GM06990 (cell line): ENCODE measurements at regions not wholly inside any gene's neighbourhood (a gene's known extent, or its start where the extent isn't known, plus 50 kb on each side); places are given as distances from the start of the nearest gene placed in this dataset.

Experiments used
- DNase-seq: peaks from one replicate; pipeline ENCODE4 v3.0.0-alpha.2; 2011; ENCODE audit not compliant: insufficient read length; ENCODE audit errors: extremely low read depth
- H3K27me3 ChIP-seq: replicated peaks from 2 replicates; pipeline ENCODE4 v1.6.0; 2011; ENCODE audit warnings: low read length; ENCODE audit not compliant: control insufficient read depth, insufficient read depth
- H3K36me3 ChIP-seq: 2 replicates; pipeline ENCODE4 v1.5.1; 2011; ENCODE audit warnings: low read length; ENCODE audit not compliant: control insufficient read depth, insufficient read depth
- H3K4me3 ChIP-seq: replicated peaks from 2 replicates; pipeline ENCODE4 v1.5.1; 2011; ENCODE audit warnings: low read depth, mild to moderate bottlenecking, control low read depth, low read length
- TF ChIP-seq, protein P1 (sequence below): IDR thresholded peaks from 2 replicates; pipeline ENCODE4 v1.5.1; 2011; ENCODE audit warnings: low read length, control low read depth, mild to moderate bottlenecking, inconsistent platforms; ENCODE audit not compliant: insufficient read depth, poor library complexity, severe bottlenecking

DNA sequence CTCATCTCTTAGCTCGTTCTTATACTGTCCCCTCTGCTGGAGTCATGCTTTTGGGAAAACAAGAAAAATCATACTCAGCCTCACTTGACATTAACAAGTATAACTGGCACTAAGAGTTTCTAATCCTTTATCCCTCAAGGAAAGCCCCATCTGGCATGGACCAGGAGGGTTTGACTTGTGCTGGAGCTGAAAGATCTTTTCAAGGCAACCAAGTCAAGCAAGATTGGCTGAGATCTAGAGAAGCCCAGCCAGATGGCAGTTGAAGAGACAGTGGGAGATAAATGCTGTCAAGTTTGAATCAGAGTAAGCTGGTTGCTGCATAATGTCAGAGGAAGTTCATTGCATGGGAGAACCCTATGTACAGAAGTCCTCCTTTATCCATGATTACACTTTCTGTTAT is 336.5 kb upstream of the LRP1B start:
- no peak for DNase-seq
- H3K36me3 ChIP-seq, result no peaks in the 10 kb centered on the region
- TF ChIP-seq, protein P1, sequence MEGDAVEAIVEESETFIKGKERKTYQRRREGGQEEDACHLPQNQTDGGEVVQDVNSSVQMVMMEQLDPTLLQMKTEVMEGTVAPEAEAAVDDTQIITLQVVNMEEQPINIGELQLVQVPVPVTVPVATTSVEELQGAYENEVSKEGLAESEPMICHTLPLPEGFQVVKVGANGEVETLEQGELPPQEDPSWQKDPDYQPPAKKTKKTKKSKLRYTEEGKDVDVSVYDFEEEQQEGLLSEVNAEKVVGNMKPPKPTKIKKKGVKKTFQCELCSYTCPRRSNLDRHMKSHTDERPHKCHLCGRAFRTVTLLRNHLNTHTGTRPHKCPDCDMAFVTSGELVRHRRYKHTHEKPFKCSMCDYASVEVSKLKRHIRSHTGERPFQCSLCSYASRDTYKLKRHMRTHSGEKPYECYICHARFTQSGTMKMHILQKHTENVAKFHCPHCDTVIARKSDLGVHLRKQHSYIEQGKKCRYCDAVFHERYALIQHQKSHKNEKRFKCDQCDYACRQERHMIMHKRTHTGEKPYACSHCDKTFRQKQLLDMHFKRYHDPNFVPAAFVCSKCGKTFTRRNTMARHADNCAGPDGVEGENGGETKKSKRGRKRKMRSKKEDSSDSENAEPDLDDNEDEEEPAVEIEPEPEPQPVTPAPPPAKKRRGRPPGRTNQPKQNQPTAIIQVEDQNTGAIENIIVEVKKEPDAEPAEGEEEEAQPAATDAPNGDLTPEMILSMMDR, result no peak
- no peak overlapping the region for H3K4me3 ChIP-seq
- no peaks in the 10 kb centered on the region for H3K27me3 ChIP-seq

DNA sequence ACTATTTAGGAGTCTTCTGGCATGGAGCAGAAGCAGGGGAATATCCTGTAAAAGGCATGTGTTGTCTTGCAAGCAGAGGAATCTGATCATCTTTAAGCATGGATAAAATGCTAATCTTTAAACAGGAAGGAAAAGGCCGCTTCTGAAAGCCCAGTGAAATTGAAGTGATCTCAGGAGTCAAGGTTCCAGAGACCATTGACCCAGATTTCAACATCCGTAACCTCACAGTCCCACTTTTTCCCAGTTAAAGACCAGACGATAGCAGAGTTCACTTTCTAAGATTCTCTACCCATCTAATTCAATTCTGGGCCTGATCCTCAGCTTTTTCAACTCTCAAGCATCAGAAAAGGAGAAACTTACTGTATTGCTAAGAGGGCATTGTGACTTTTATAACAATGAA is 332.2 kb upstream of the LRP1B start:
- TF ChIP-seq, protein P1, result no peak
- DNase-seq, result no peak

DNA sequence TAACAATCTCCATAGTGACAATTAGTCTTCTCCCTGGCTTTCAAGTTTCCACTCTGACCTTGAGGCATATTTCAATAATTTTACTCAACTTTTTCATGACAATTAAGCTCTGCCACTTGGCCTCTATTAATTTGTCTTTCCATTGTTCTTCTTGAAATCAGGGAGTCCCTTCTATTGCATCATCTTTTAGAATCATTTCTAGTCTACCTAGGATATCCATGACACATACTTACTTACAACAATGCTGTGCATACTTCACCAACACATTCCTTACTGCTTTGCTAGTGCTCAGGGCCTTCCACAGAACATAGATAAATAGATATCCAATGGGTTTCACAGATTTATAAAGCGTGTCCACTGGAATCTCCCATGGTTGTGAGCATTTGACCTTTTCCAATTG is 331.5 kb upstream of the LRP1B start:
- TF ChIP-seq, protein P1, result no peak
- Histone ChIP-seq H3K27me3 (no peaks in the 10 kb centered on the region), H3K4me3 (no peak overlapping the region), H3K36me3 (no peaks in the 10 kb centered on the region)
- DNase-seq, result no peak

More for the DNA sequence above, 332.2 kb upstream of the LRP1B start:
- Histone ChIP-seq H3K27me3 (no peaks in the 10 kb centered on the region), H3K36me3 (no peaks in the 10 kb centered on the region), H3K4me3 (no peak overlapping the region)

DNA sequence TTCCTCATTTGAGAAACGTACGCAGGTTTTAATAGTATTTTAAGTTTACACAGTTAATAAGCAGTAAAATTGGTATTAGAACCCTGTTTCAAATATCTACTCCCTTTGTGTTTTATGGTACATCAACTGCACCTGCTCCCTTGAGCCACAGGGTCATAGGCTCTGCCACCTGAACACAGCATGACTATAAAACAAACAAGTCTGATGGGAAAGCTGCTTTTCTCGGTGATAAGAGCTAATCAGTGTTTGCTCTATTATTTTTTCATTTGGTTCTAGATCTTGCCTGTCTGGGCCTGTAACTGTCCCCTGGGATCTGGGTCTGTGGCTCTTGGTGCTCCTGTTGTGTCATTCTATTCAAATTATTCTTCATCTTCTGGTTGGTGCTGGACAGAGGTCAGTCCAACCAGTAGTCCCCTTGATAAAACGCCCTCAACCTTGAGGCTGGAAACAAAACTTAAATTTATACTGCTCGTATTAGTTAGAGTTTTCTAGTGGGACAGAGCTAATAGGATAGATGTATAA is 314.8 kb upstream of the LRP1B start:
- DNase-seq, result no peak
- no peak overlapping the region for H3K4me3 ChIP-seq
- TF ChIP-seq, protein P1, result no peak

DNA sequence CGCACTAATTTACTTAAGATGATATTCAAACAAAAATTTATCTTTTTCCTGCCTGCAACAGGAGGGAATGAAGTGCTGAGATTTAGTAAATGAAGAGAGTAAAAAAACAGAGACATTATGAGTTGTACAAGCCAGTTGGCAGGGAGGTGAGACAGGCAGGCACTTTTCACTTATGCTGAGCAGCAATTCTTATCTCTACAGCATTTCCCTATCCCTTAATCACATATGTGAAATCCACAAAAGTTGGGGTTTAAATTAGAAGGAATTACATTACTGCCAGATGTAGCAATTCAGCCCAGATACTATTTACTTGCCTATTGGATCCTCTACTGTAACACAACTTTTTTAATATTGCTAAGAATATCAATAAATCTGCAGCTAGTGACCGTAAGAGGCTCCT is 314.2 kb upstream of the LRP1B start:
- H3K36me3 ChIP-seq, result no peaks in the 10 kb centered on the region
- no peaks in the 10 kb centered on the region for H3K27me3 ChIP-seq
- DNase-seq, result no peak
- H3K4me3 ChIP-seq, result no peak overlapping the region
- TF ChIP-seq, protein P1, result no peak

More for the DNA sequence above, 314.8 kb upstream of the LRP1B start:
- no peaks in the 10 kb centered on the region for H3K36me3 ChIP-seq
- H3K27me3 ChIP-seq, result no peaks in the 10 kb centered on the region

DNA sequence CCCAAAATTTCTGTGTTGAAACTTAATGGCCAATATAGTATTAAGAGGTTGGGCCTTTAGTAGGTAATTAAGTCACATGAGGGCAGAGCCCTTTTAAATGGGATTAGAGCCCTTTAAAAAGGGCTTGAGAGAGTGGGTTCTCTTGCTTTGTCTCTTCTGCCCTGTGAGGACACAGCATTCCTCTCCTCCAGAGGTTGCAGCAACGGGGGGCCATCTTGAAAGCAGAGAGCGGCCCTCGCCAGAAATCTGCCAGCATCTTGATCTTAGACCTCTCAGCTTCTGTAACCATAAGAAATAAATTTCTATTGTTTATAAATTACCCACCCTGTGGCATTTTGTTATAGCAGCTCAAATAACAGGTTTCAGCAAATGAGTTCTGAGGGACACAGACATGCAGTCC is 305.0 kb upstream of the LRP1B start:
- DNase-seq, result no peak
- TF ChIP-seq, protein P1, result no peak

More for the DNA sequence above, 305.0 kb upstream of the LRP1B start:
- no peaks in the 10 kb centered on the region for H3K27me3 ChIP-seq
- no peak overlapping the region for H3K4me3 ChIP-seq
- H3K36me3 ChIP-seq, result no peaks in the 10 kb centered on the region
